GM12891 (cell line): ENCODE measurements at regions not wholly inside any gene's neighbourhood (a gene's known extent, or its start where the extent isn't known, plus 50 kb on each side); places are given as distances from the start of the nearest gene placed in this dataset.

Source experiments
- POLR2A ChIP-seq: IDR thresholded peaks from 2 replicates; pipeline ENCODE4 v1.6.1; 2011; ENCODE audit warnings: low read depth, low read length, control low read depth
- POLR2AphosphoS5 ChIP-seq: IDR thresholded peaks from 2 replicates; pipeline ENCODE4 v1.6.1; 2011; ENCODE audit warnings: low read depth, low read length, control low read depth
- TAF1 ChIP-seq: IDR thresholded peaks from 2 replicates; pipeline ENCODE4 v1.6.1; 2011; ENCODE audit warnings: low read depth, low read length, control low read depth

DNA sequence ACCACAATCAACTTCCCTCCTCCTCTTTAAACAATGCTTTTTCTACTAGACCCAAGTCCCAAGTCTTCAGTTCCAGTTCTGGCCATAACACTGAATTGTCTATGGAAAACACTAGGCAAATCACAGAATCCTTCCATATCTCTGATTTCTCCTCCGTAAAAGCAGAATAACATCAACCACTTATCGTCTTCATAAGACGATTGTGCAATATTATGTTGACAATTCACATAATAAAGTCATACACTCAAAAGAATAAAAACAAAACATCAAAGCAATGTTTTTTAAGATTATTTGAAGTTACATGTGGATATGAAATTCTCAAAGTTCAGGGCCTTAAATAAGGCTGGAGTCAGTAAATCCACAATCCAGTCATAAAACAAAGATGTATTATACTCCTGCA is 84.4 kb downstream of the MTERF1 start:
- TF ChIP-seq POLR2AphosphoS5 (no peak), POLR2A (no peak), TAF1 (no peak)
